Naive B cell (primary cell): ENCODE measurements at regions not wholly inside any gene's neighbourhood (a gene's known extent, or its start where the extent isn't known, plus 50 kb on each side); places are given as distances from the start of the nearest gene placed in this dataset.
"Not testable (repeated sequence)": the region's sequence is repeated elsewhere in the genome, so short reads cannot be mapped to it uniquely, and the experiment has no call there.

ENCODE experiments used
- ATAC-seq, 2 donors: fragments of 150-1000 bp; cut with Tn5 transposase; 2 replicates each; pipeline ENCODE4 v1.10.0; 2021; ENCODE audit warnings: low read depth in 2 of 2, mild to moderate bottlenecking in 2 of 2, moderate library complexity in 2 of 2
- DNase-seq: peaks from one replicate; pipeline ENCODE4 v3.0.0; 2022
- H3K27ac Mint-ChIP-seq, 6 donors: one replicate each; pipeline ENCODE4 v1.8.0; 2020 to 2022; ENCODE audit warnings: mild to moderate bottlenecking in 6 of 6, mixed read lengths in 6 of 6, moderate library complexity in 5 of 6, inconsistent platforms in 2 of 6
- H3K27me3 Mint-ChIP-seq, 3 donors: one replicate each; pipeline ENCODE4 v1.8.0; 2021 to 2022; ENCODE audit warnings: mixed read lengths in 3 of 3, mild to moderate bottlenecking in 1 of 3
- H3K36me3 Mint-ChIP-seq, 2 donors: one replicate each; pipeline ENCODE4 v1.8.0; 2020 to 2022; ENCODE audit warnings: mixed read lengths in 2 of 2, inconsistent platforms in 1 of 2, mild to moderate bottlenecking in 1 of 2
- H3K4me1 Mint-ChIP-seq, 3 donors: one replicate each; pipeline ENCODE4 v1.8.0; 2020 to 2022; ENCODE audit warnings: mixed read lengths in 3 of 3, inconsistent platforms in 1 of 3, mild to moderate bottlenecking in 1 of 3, moderate library complexity in 1 of 3
- H3K4me3 Mint-ChIP-seq, 8 donors: one replicate each; pipeline ENCODE4 v1.8.0; 2020 to 2022; ENCODE audit warnings: mild to moderate bottlenecking in 8 of 8, mixed read lengths in 8 of 8, moderate library complexity in 8 of 8, inconsistent platforms in 2 of 8
- H3K9me3 Mint-ChIP-seq, 7 donors: one replicate each; pipeline ENCODE4 v1.8.0; 2020 to 2022; ENCODE audit warnings: mixed read lengths in 7 of 7, mild to moderate bottlenecking in 5 of 7, inconsistent platforms in 2 of 7, moderate library complexity in 1 of 7

- no peaks in the 10 kb centered on the region for H3K4me1 Mint-ChIP-seq
- H3K9me3 Mint-ChIP-seq = no peaks in the 10 kb centered on the region
- no peaks in the 10 kb centered on the region for H3K27me3 Mint-ChIP-seq
- H3K36me3 Mint-ChIP-seq = no peaks in the 10 kb centered on the region
- H3K27ac Mint-ChIP-seq = no peak overlapping the region
- H3K4me3 Mint-ChIP-seq = no peak overlapping the region
- no peak for ATAC-seq
- DNase-seq = no peak
Measured at GRCh38 chr5:120164986-120165385, 299.1 kb upstream of the PRR16 start.

GRCh38 chr5:120173125-120173524 lies 291.0 kb upstream of the PRR16 start:
- no peak for ATAC-seq
- Mint-ChIP-seq H3K4me3 (no peak overlapping the region), H3K27ac (no peak overlapping the region), H3K27me3 (no peaks in the 10 kb centered on the region), H3K4me1 (no peaks in the 10 kb centered on the region), H3K9me3 (peaks cover 0 to 5% (median 0%) of the 10 kb centered on the region in 7 donors), H3K36me3 (no peaks in the 10 kb centered on the region)
- no peak for DNase-seq

- H3K27ac Mint-ChIP-seq = no peak overlapping the region
- peaks cover 0 to 5% (median 0%) of the 10 kb centered on the region in 7 donors for H3K9me3 Mint-ChIP-seq
- no peak overlapping the region for H3K4me3 Mint-ChIP-seq
- no peak for DNase-seq
- no peaks in the 10 kb centered on the region for H3K27me3 Mint-ChIP-seq
- no peaks in the 10 kb centered on the region for H3K4me1 Mint-ChIP-seq
- ATAC-seq = no peak
- H3K36me3 Mint-ChIP-seq = no peaks in the 10 kb centered on the region
Measured at GRCh38 chr5:120174089-120174488, 290.0 kb upstream of the PRR16 start.

GRCh38 chr5:120181238-120181637 lies 282.9 kb upstream of the PRR16 start:
- DNase-seq, H3K4me3 Mint-ChIP-seq, H3K36me3 Mint-ChIP-seq, H3K4me1 Mint-ChIP-seq, H3K27me3 Mint-ChIP-seq, ATAC-seq, H3K9me3 Mint-ChIP-seq, H3K27ac Mint-ChIP-seq: not testable (repeated sequence)

- H3K4me1 Mint-ChIP-seq, ATAC-seq, H3K36me3 Mint-ChIP-seq, DNase-seq, H3K4me3 Mint-ChIP-seq, H3K9me3 Mint-ChIP-seq, H3K27me3 Mint-ChIP-seq: not testable (repeated sequence)
- peak overlapping the region in 1 of 6 donors; percentile 62 for H3K27ac Mint-ChIP-seq
Measured at GRCh38 chr5:120194650-120195049, 269.4 kb upstream of the PRR16 start.

- peaks cover 0 to 6% (median under 1%) of the 10 kb centered on the region in 7 donors for H3K9me3 Mint-ChIP-seq
- no peaks in the 10 kb centered on the region for H3K27me3 Mint-ChIP-seq
- ATAC-seq = no peak
- no peak overlapping the region for H3K4me3 Mint-ChIP-seq
- no peaks in the 10 kb centered on the region for H3K36me3 Mint-ChIP-seq
- no peak for DNase-seq
- H3K27ac Mint-ChIP-seq = no peak overlapping the region
- no peaks in the 10 kb centered on the region for H3K4me1 Mint-ChIP-seq
Measured at GRCh38 chr5:120199559-120199958, 264.5 kb upstream of the PRR16 start.

GRCh38 chr5:120207129-120207528 lies 257.0 kb upstream of the PRR16 start:
- ATAC-seq (no peak), DNase-seq (no peak)
- Mint-ChIP-seq H3K27ac (no peak overlapping the region), H3K4me3 (no peak overlapping the region), H3K4me1 (no peaks in the 10 kb centered on the region), H3K27me3 (peaks cover 0 to 4% (median 0%) of the 10 kb centered on the region in 3 donors), H3K9me3 (peaks cover 0 to 12% (median 3%) of the 10 kb centered on the region in 7 donors), H3K36me3 (no peaks in the 10 kb centered on the region)

GRCh38 chr5:120217001-120217400 lies 247.1 kb upstream of the PRR16 start:
- no peaks in the 10 kb centered on the region for H3K27me3 Mint-ChIP-seq
- no peaks in the 10 kb centered on the region for H3K4me1 Mint-ChIP-seq
- peak overlapping the region in 1 of 8 donors; percentile 30 for H3K4me3 Mint-ChIP-seq
- no peak overlapping the region for H3K27ac Mint-ChIP-seq
- DNase-seq (no peak), ATAC-seq (no peak)
- no peaks in the 10 kb centered on the region for H3K36me3 Mint-ChIP-seq
- H3K9me3 Mint-ChIP-seq = peaks cover 0 to 3% (median 0%) of the 10 kb centered on the region in 7 donors

GRCh38 chr5:120219988-120220387 lies 244.1 kb upstream of the PRR16 start:
- Mint-ChIP-seq H3K4me1 (no peaks in the 10 kb centered on the region), H3K27me3 (no peaks in the 10 kb centered on the region), H3K27ac (no peak overlapping the region), H3K4me3 (no peak overlapping the region), H3K9me3 (peaks cover 0 to 15% (median 3%) of the 10 kb centered on the region in 7 donors), H3K36me3 (no peaks in the 10 kb centered on the region)
- DNase-seq (no peak), ATAC-seq (no peak)

GRCh38 chr5:120225524-120225923 lies 238.6 kb upstream of the PRR16 start:
- peaks cover 0 to 15% (median 3%) of the 10 kb centered on the region in 7 donors for H3K9me3 Mint-ChIP-seq
- H3K36me3 Mint-ChIP-seq = no peaks in the 10 kb centered on the region
- no peaks in the 10 kb centered on the region for H3K4me1 Mint-ChIP-seq
- no peak overlapping the region for H3K27ac Mint-ChIP-seq
- ATAC-seq = no peak
- no peak for DNase-seq
- no peak overlapping the region for H3K4me3 Mint-ChIP-seq
- no peaks in the 10 kb centered on the region for H3K27me3 Mint-ChIP-seq

GRCh38 chr5:120228262-120229031 lies 235.7 kb upstream of the PRR16 start:
- Mint-ChIP-seq H3K9me3 (peaks cover 0 to 14% (median 5%) of the 10 kb centered on the region in 7 donors), H3K36me3 (no peaks in the 10 kb centered on the region), H3K4me1 (no peaks in the 10 kb centered on the region), H3K27ac (peak overlapping the region in 1 of 6 donors; percentile 89), H3K4me3 (no peak overlapping the region), H3K27me3 (no peaks in the 10 kb centered on the region)
- no peak for ATAC-seq
- no peak for DNase-seq

GRCh38 chr5:120229036-120229435 lies 235.1 kb upstream of the PRR16 start:
- Mint-ChIP-seq H3K36me3 (no peaks in the 10 kb centered on the region), H3K27ac (peak overlapping the region in 1 of 6 donors; percentile 1), H3K27me3 (no peaks in the 10 kb centered on the region), H3K4me3 (no peak overlapping the region), H3K9me3 (peaks cover 0 to 8% (median 4%) of the 10 kb centered on the region in 7 donors), H3K4me1 (no peaks in the 10 kb centered on the region)
- ATAC-seq = no peak
- no peak for DNase-seq

GRCh38 chr5:120231563-120231962 lies 232.5 kb upstream of the PRR16 start:
- ATAC-seq (no peak), DNase-seq (no peak)
- Mint-ChIP-seq H3K9me3 (peaks cover 0 to 11% (median 0%) of the 10 kb centered on the region in 7 donors), H3K27ac (no peak overlapping the region), H3K27me3 (no peaks in the 10 kb centered on the region), H3K4me3 (no peak overlapping the region), H3K4me1 (peaks cover 0 to 7% (median 0%) of the 10 kb centered on the region in 3 donors), H3K36me3 (no peaks in the 10 kb centered on the region)

- ATAC-seq (peak in 1 of 2 donors; percentile 49), DNase-seq (no peak)
- H3K27ac Mint-ChIP-seq = no peak overlapping the region
- H3K4me1 Mint-ChIP-seq = peaks cover 0 to 26% (median 11%) of the 10 kb centered on the region in 3 donors
- no peaks in the 10 kb centered on the region for H3K27me3 Mint-ChIP-seq
- H3K9me3 Mint-ChIP-seq = peaks cover 0 to 9% (median 0%) of the 10 kb centered on the region in 7 donors
- no peaks in the 10 kb centered on the region for H3K36me3 Mint-ChIP-seq
- H3K4me3 Mint-ChIP-seq = peak overlapping the region in 4 of 8 donors; percentile 31 to 83 (median 60)
Measured at GRCh38 chr5:120236360-120236759, 227.7 kb upstream of the PRR16 start.
